Stimulated activated naive CD4-positive, alpha-beta T cell (primary cell): ENCODE measurements at regions not wholly inside any gene's neighbourhood (a gene's known extent, or its start where the extent isn't known, plus 50 kb on each side); places are given as distances from the start of the nearest gene placed in this dataset.

Source experiments
- DNase-seq, 6 experiments: peaks; one replicate each; lab custom pipeline; 2025; lab: John Stamatoyannopoulos, UW

GRCh38 chr9:30677221-30677620, 1707.2 kb upstream of the ACO1 start:
- DNase-seq: no peak

- DNase-seq: no peak
These were observed 1695.6 kb upstream of the ACO1 start for GRCh38 chr9:30688801-30689200.

GRCh38 chr9:30697958-30698357, 1686.5 kb upstream of the ACO1 start:
- DNase-seq: no peak

- DNase-seq: no peak
These were observed 1672.9 kb upstream of the ACO1 start for GRCh38 chr9:30711591-30711990.

- DNase-seq: no peak
These were observed 1671.2 kb upstream of the ACO1 start for GRCh38 chr9:30713243-30713642.

GRCh38 chr9:30714389-30714788, 1670.1 kb upstream of the ACO1 start:
- no peak for DNase-seq

GRCh38 chr9:30718483-30718882, 1666.0 kb upstream of the ACO1 start:
- DNase-seq: no peak

- no peak for DNase-seq
These were observed 1662.4 kb upstream of the ACO1 start for GRCh38 chr9:30722065-30722464.

GRCh38 chr9:30723656-30724055, 1660.8 kb upstream of the ACO1 start:
- no peak for DNase-seq

GRCh38 chr9:30732060-30732459, 1652.4 kb upstream of the ACO1 start:
- DNase-seq: no peak

GRCh38 chr9:30744871-30745270, 1639.6 kb upstream of the ACO1 start:
- DNase-seq: no peak

GRCh38 chr9:30746589-30746988, 1637.9 kb upstream of the ACO1 start:
- DNase-seq: no peak

- DNase-seq: no peak
These were observed 1626.7 kb upstream of the ACO1 start for GRCh38 chr9:30757723-30758122.

- no peak for DNase-seq
These were observed 1625.6 kb upstream of the ACO1 start for GRCh38 chr9:30758726-30759446.

- no peak for DNase-seq
These were observed 1619.1 kb upstream of the ACO1 start for GRCh38 chr9:30765318-30765717.

- no peak for DNase-seq
These were observed 1613.2 kb upstream of the ACO1 start for GRCh38 chr9:30771163-30771708.

- DNase-seq: no peak
These were observed 1612.7 kb upstream of the ACO1 start for GRCh38 chr9:30771760-30772159.

GRCh38 chr9:30773427-30773826, 1611.0 kb upstream of the ACO1 start:
- no peak for DNase-seq

GRCh38 chr9:30774326-30774725, 1610.1 kb upstream of the ACO1 start:
- no peak for DNase-seq

- DNase-seq: no peak
These were observed 1609.2 kb upstream of the ACO1 start for GRCh38 chr9:30775236-30775635.

GRCh38 chr9:30796764-30797163, 1587.7 kb upstream of the ACO1 start:
- no peak for DNase-seq

- no peak for DNase-seq
These were observed 1584.8 kb upstream of the ACO1 start for GRCh38 chr9:30799527-30800101.

GRCh38 chr9:30800421-30800820, 1584.0 kb upstream of the ACO1 start:
- no peak for DNase-seq

GRCh38 chr9:30812821-30813220, 1571.6 kb upstream of the ACO1 start:
- no peak for DNase-seq
